ENCODE measurements at regions not wholly inside any gene's neighbourhood (a gene's known extent, or its start where the extent isn't known, plus 50 kb on each side); places are given as distances from the start of the nearest gene placed in this dataset.

GRCh38 chr14:66017927-66018326, 468.2 kb upstream of the CCDC196 start:
- TF ChIP-seq POLR2A (IDR thresholded peaks at IDR 0.05) (no peak), CTCF (IDR thresholded peaks at IDR 0.05) (no peak), POLR2AphosphoS5 (IDR thresholded peaks at IDR 0.05) (no peak), EP300 (IDR thresholded peaks at IDR 0.05) (no peak)
